Body of pancreas (tissue), 4 donors: ENCODE measurements at regions not wholly inside any gene's neighbourhood (a gene's known extent, or its start where the extent isn't known, plus 50 kb on each side); places are given as distances from the start of the nearest gene placed in this dataset.

Experiments used
- CTCF ChIP-seq, 7 experiments: fragments of 450-650 bp in 4 of 7; fragments of 200-600 bp in 3 of 7; sonication (generic) in 3 of 7; IDR thresholded peaks; one replicate each; pipeline ENCODE4 v1.5.1; 2016 to 2019; ENCODE audit warnings: antibody characterized with exemption in 7 of 7
- POLR2A ChIP-seq, 3 donors: fragments of 450-650 bp; IDR thresholded peaks; one replicate each; pipeline ENCODE4 v1.6.1; 2016; ENCODE audit warnings: antibody characterized with exemption in 3 of 3, mild to moderate bottlenecking in 2 of 3

DNA sequence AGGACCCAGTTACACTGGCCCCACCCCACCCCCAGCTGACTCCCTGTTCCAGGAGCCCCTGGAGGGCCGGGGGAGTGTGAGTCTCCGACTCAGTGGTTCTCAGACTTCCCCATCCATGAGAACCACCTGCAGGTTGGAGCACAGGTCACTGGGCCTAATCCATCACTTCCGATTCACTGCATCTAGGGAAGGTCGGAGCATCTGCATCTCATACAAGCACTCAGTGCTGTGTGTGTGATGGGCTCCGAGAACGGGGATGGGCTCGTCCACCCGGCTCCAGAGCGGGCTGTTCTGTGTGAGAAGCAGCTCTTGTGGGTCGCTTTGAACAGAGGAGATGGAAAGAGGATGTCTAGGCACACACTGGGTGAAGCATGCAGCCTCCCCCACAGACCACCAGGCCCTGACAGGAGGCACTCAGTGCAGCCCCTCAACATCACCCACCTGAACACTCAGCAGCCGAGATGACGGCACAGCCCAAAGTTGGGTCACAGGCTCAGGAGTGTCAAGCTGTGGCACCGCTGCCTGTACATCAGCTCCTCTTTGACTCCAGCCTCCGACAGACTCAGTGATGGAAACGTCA, 541.4 kb downstream of the BRD1 start:
- TF ChIP-seq CTCF (IDR thresholded peaks at IDR 0.05) = no peak
- no peak for TF ChIP-seq POLR2A (IDR thresholded peaks at IDR 0.05)
